H1 (cell line): ENCODE measurements at regions not wholly inside any gene's neighbourhood (a gene's known extent, or its start where the extent isn't known, plus 50 kb on each side); places are given as distances from the start of the nearest gene placed in this dataset.

Source experiments
- CTCF ChIA-PET: fragments of 300-600 bp; sonication (Branson Sonifier 250); formaldehyde crosslinking; loops from one replicate; lab custom pipeline; 2021; ENCODE audit not compliant: partially characterized antibody; lab: Charles Lee
- POLR2A ChIA-PET: fragments of 300-600 bp; sonication (Branson Sonifier 250); formaldehyde crosslinking; loops from one replicate; lab custom pipeline; 2021; ENCODE audit warnings: inconsistent platforms; ENCODE audit not compliant: partially characterized antibody; lab: Charles Lee
- DNase-seq, 2 experiments: peaks; one replicate each; pipeline versions ENCODE4 v3.0.0 to v3.0.0-alpha.2; 2010 to 2022; ENCODE audit warnings: low spot score in 2 of 2, low read depth in 1 of 2, mixed read lengths in 1 of 2
- FAIRE-seq: peaks from 2 replicates; lab custom pipeline; 2011; peaks lifted over from hg19 to GRCh38; lab: Jason Lieb, UNC
- H2AFZ ChIP-seq: 2 replicates; pipeline ENCODE4 v1.8.1; 2012; ENCODE audit warnings: low read length, inconsistent platforms
- H2AK5ac ChIP-seq: 2 replicates; pipeline ENCODE4 v1.6.1; 2013; ENCODE audit warnings: low read depth, low read length
- H2BK120ac ChIP-seq: replicated peaks from 2 replicates; pipeline ENCODE3; 2013; ENCODE audit warnings: low read depth, low read length, inconsistent platforms
- H2BK12ac ChIP-seq: 2 replicates; pipeline ENCODE4 v1.6.1; 2013; ENCODE audit warnings: low read depth, low read length
- H2BK15ac ChIP-seq: 2 replicates; pipeline ENCODE4 v1.6.1; 2013; ENCODE audit warnings: low read length
- H2BK20ac ChIP-seq: 2 replicates; pipeline ENCODE4 v1.6.1; 2013; ENCODE audit warnings: low read length
- H2BK5ac ChIP-seq: 2 replicates; pipeline ENCODE4 v1.6.1; 2013; ENCODE audit warnings: low read depth, low read length
- H3K14ac ChIP-seq: 2 replicates; pipeline ENCODE4 v1.6.1; 2013; ENCODE audit warnings: inconsistent platforms; ENCODE audit not compliant: insufficient read length
- H3K18ac ChIP-seq: 2 replicates; pipeline ENCODE4 v1.6.1; 2013; ENCODE audit warnings: low read length; ENCODE audit errors: extremely low read depth
- H3K23ac ChIP-seq: 2 replicates; pipeline ENCODE4 v1.6.1; 2013; ENCODE audit warnings: inconsistent platforms; ENCODE audit not compliant: insufficient read length
- H3K23me2 ChIP-seq: 2 replicates; pipeline ENCODE4 v1.6.1; 2013; ENCODE audit warnings: low read depth, low read length
- H3K27ac ChIP-seq: 2 replicates; pipeline ENCODE4 v1.6.1; 2011; ENCODE audit warnings: low read depth, low read length, inconsistent platforms
- H3K27me3 ChIP-seq, 4 experiments: replicated peaks in 1 of 4; 1 replicate in 1 of 4; 2 replicates in 3 of 4; pipeline versions ENCODE4 v1.6.1 to v1.8.1; 2011 to 2013; ENCODE audit warnings: low read length in 3 of 4, mild to moderate bottlenecking in 3 of 4, inconsistent platforms in 2 of 4, mixed read lengths in 2 of 4, moderate library complexity in 1 of 4; ENCODE audit not compliant: control insufficient read depth in 3 of 4, insufficient read depth in 3 of 4; ENCODE audit errors: extremely low read depth in 1 of 4
- H3K36me3 ChIP-seq, 4 experiments: 2 replicates each; pipeline versions ENCODE4 v1.6.1 to v1.8.1; 2011 to 2013; ENCODE audit warnings: mild to moderate bottlenecking in 4 of 4, low read length in 3 of 4, moderate library complexity in 2 of 4, control low read depth in 1 of 4, inconsistent platforms in 1 of 4; ENCODE audit not compliant: insufficient read depth in 4 of 4, control insufficient read depth in 2 of 4
- H3K4ac ChIP-seq: replicated peaks from 2 replicates; pipeline ENCODE3; 2013; ENCODE audit warnings: low read length, low read depth, mixed read lengths, inconsistent platforms; ENCODE audit not compliant: insufficient read length
- H3K4me1 ChIP-seq, 4 experiments: replicated peaks in 1 of 4; 1 replicate in 1 of 4; 2 replicates in 3 of 4; pipeline versions ENCODE4 v1.6.1 to v1.8.1; 2011 to 2013; ENCODE audit warnings: low read length in 3 of 4, inconsistent platforms in 2 of 4, mixed read lengths in 1 of 4; ENCODE audit not compliant: insufficient read depth in 4 of 4, control insufficient read depth in 3 of 4
- H3K4me2 ChIP-seq, 2 experiments: 2 replicates each; pipeline versions ENCODE4 v1.6.1 to v1.8.1; 2011 to 2013; ENCODE audit warnings: low read depth in 2 of 2, low read length in 2 of 2, control low read depth in 1 of 2, inconsistent platforms in 1 of 2, mild to moderate bottlenecking in 1 of 2; ENCODE audit not compliant: insufficient read depth in 1 of 2
- H3K4me3 ChIP-seq, 4 experiments: fragments of 200-600, 300-600 bp in 1 of 4; sonication (generic), shearing (Covaris generic), sonication (Bioruptor Twin) in 1 of 4; 2 replicates each; pipeline versions ENCODE4 v1.5.1 to v1.8.1; 2011 to 2016; ENCODE audit warnings: low read length in 4 of 4, low read depth in 3 of 4, control low read depth in 2 of 4, inconsistent platforms in 2 of 4, mild to moderate bottlenecking in 2 of 4, mixed read lengths in 1 of 4, moderate library complexity in 1 of 4; ENCODE audit not compliant: insufficient read depth in 2 of 4; ENCODE audit errors: extremely low read depth in 1 of 4
- H3K56ac ChIP-seq: replicated peaks from 2 replicates; pipeline ENCODE3; 2013; ENCODE audit warnings: low read depth, mild to moderate bottlenecking, mixed read lengths, low read length, inconsistent platforms; ENCODE audit not compliant: insufficient read length
- H3K79me1 ChIP-seq: 2 replicates; pipeline ENCODE4 v1.6.1; 2013; ENCODE audit warnings: low read depth, low read length, control low read depth
- H3K79me2 ChIP-seq, 2 experiments: 2 replicates each; pipeline versions ENCODE4 v1.6.1 to v1.8.1; 2012 to 2013; ENCODE audit warnings: low read length in 2 of 2, mild to moderate bottlenecking in 2 of 2, inconsistent platforms in 1 of 2; ENCODE audit not compliant: insufficient read depth in 2 of 2, control insufficient read depth in 1 of 2
- H3K9ac ChIP-seq, 4 experiments: replicated peaks in 1 of 4; 1 replicate in 1 of 4; 2 replicates in 3 of 4; pipeline versions ENCODE4 v1.6.1 to v1.8.1; 2011 to 2013; ENCODE audit warnings: low read depth in 3 of 4, low read length in 3 of 4, control low read depth in 2 of 4, mild to moderate bottlenecking in 2 of 4, moderate library complexity in 2 of 4, inconsistent platforms in 1 of 4; ENCODE audit errors: extremely low read depth in 1 of 4
- H3K9me3 ChIP-seq, 2 experiments: 2 replicates each; pipeline versions ENCODE4 v1.6.1 to v1.8.1; 2012 to 2013; ENCODE audit warnings: mild to moderate bottlenecking in 2 of 2, moderate library complexity in 2 of 2, control low read depth in 1 of 2, inconsistent platforms in 1 of 2, low read depth in 1 of 2, low read length in 1 of 2, mixed read lengths in 1 of 2; ENCODE audit not compliant: insufficient read depth in 2 of 2
- H4K20me1 ChIP-seq, 2 experiments: replicated peaks in 1 of 2; 2 replicates each; pipeline versions ENCODE3 to v1.8.1; 2011 to 2013; ENCODE audit warnings: inconsistent platforms in 2 of 2, low read length in 2 of 2, mild to moderate bottlenecking in 1 of 2; ENCODE audit not compliant: insufficient read depth in 2 of 2, control insufficient read depth in 1 of 2
- H4K5ac ChIP-seq: 2 replicates; pipeline ENCODE4 v1.6.1; 2013; ENCODE audit warnings: low read length, low read depth, mixed read lengths, inconsistent platforms; ENCODE audit not compliant: insufficient read length
- H4K8ac ChIP-seq: 2 replicates; pipeline ENCODE4 v1.8.0; 2013; ENCODE audit warnings: mild to moderate bottlenecking, moderate library complexity, low read length, inconsistent platforms; ENCODE audit not compliant: insufficient read depth; ENCODE audit errors: extremely low read depth
- H4K91ac ChIP-seq: replicated peaks from 2 replicates; pipeline ENCODE3; 2013; ENCODE audit warnings: low read length, mixed read lengths, inconsistent platforms; ENCODE audit not compliant: insufficient read length
- BCL11A ChIP-seq, 2 experiments: IDR thresholded peaks; one replicate each; pipeline ENCODE4 v1.6.1; 2011; ENCODE audit warnings: low read depth in 2 of 2, low read length in 2 of 2, mild to moderate bottlenecking in 2 of 2
- CTCF ChIP-seq, 3 experiments: IDR thresholded peaks; 1 replicate in 2 of 3; 2 replicates in 1 of 3; pipeline versions ENCODE4 v1.5.1 to v1.6.1; 2011; ENCODE audit warnings: low read length in 3 of 3, mild to moderate bottlenecking in 3 of 3, inconsistent platforms in 2 of 3, low read depth in 1 of 3, moderate library complexity in 1 of 3; ENCODE audit not compliant: insufficient read depth in 1 of 3; ENCODE audit errors: control extremely low read depth in 1 of 3
- RAD21 ChIP-seq, 2 experiments: IDR thresholded peaks in 1 of 2; conservative IDR thresholded peaks in 1 of 2; 2 replicates each; pipeline ENCODE4 v1.6.1; 2011; ENCODE audit warnings: low read depth in 2 of 2, low read length in 2 of 2, improper control_type of control experiment in 1 of 2, inconsistent platforms in 1 of 2, mild to moderate bottlenecking in 1 of 2, moderate library complexity in 1 of 2
- WGBS, 2 experiments: shearing (Covaris generic) in 1 of 2; methylation state at CpG; one replicate each; pipeline versions ENCODE4 v1.1.6 to v1.1.7; 2013 to 2015; ENCODE audit warnings: low lambda C conversion rate in 2 of 2, mixed read lengths in 2 of 2, inconsistent platforms in 1 of 2, low coverage in 1 of 2, missing lambda C conversion rate in 1 of 2; ENCODE audit not compliant: insufficient replicate concordance in 2 of 2, insufficient coverage in 1 of 2, insufficient read length in 1 of 2; ENCODE audit errors: extremely low coverage in 1 of 2, missing lambda C conversion rate in 1 of 2; 5-methylcytosine and 5-hydroxymethylcytosine counted together

DNA sequence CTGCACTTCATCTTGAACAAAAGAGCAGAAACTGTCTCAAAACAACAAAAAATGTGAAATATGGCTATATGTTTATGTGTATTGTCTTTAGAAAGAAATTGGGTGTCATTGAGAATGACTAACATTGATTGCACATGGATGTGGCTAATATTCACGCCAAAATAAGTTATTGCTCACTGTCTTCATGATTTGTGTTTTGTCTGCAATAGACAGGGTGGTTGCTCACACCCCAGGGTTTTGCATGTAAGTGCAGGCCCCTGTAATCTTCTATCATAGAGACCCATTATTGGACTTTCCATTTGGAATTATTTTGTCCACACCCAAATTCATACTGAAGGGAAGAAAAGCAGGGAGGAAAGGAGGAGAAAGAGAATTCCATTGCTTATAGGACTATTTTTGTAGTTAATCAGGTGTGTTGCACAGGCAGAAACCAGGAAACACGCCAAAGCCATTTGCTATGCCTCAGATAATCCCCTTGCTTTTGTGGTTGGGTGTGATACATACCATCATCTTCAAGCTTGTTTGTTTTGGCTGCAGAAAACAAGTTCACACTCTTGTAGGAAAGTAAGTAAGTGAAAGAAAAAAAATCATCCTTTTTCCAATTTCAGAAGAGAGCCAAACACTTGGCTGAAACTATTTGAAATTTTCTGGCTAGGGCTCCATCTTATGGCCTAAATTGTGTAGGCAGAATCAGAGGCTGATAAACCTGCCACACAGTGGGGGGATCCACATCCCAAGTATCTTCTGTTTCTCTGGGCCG is 214.1 kb downstream of the COL12A1 start:
- H3K4me2 ChIP-seq = no peak overlapping the region
- no peak overlapping the region for H3K23ac ChIP-seq
- ChIA-PET POLR2A (no interaction called here), CTCF (interaction anchor here (1.2 to 2.4 kb wide), 2 partner anchors 22 to 217 kb away, joined by 3 to 7 read pairs; no protein-coding TSS in a partner anchor)
- H4K20me1 ChIP-seq = no peaks in the 10 kb centered on the region
- DNase-seq (no peak), FAIRE-seq (no peak)
- no peaks in the 10 kb centered on the region for H3K79me1 ChIP-seq
- WGBS, 2 experiments = 89% methylated on average over 3 of the region's 3 CpGs; no CpG with 5 or more reads in 1 of the 2 experiments
- H2BK20ac ChIP-seq = no peak overlapping the region
- H3K36me3 ChIP-seq = no peaks in the 10 kb centered on the region
- H3K23me2 ChIP-seq = no peaks in the 10 kb centered on the region
- peaks cover 6 to 8% of the 10 kb centered on the region in 2 experiments; a peak in 3 of 4 replicates for H3K9me3 ChIP-seq
- H3K4ac ChIP-seq = no peak overlapping the region
- no peak overlapping the region for H3K4me3 ChIP-seq
- no peak overlapping the region for H2AFZ ChIP-seq
- no peaks in the 10 kb centered on the region for H3K27me3 ChIP-seq
- no peak overlapping the region for H2BK5ac ChIP-seq
- no peak overlapping the region for H3K18ac ChIP-seq
- no peak overlapping the region for H3K56ac ChIP-seq
- H4K5ac ChIP-seq = no peak overlapping the region
- TF ChIP-seq BCL11A (IDR thresholded peaks at IDR 0.05; ENCODE audit: low read depth in 2 of 2, low read length in 2 of 2) (no peak), RAD21 (IDR thresholded peaks at IDR 0.05 in 1 of 2, conservative IDR thresholded peaks at IDR 0.05 in 1 of 2; ENCODE audit: low read depth in 2 of 2, low read length in 2 of 2) (peak in 1 of 2 experiments; percentile 30; a peak in 2 of 4 replicates), CTCF (IDR thresholded peaks at IDR 0.05; ENCODE audit: control extremely low read depth in 1 of 3, insufficient read depth in 1 of 3, low read depth in 1 of 3, low read length in 3 of 3) (peak in 1 of 3 experiments; percentile 11; a peak in 1 of 4 replicates)
- H3K4me1 ChIP-seq = no peaks in the 10 kb centered on the region
- no peak overlapping the region for H2BK120ac ChIP-seq
- no peak overlapping the region for H3K27ac ChIP-seq
- no peak overlapping the region for H2BK12ac ChIP-seq
- no peak overlapping the region for H4K8ac ChIP-seq
- no peak overlapping the region for H2BK15ac ChIP-seq
- no peak overlapping the region for H4K91ac ChIP-seq
- no peaks in the 10 kb centered on the region for H3K79me2 ChIP-seq
- H3K14ac ChIP-seq = no peak overlapping the region
- H3K9ac ChIP-seq = no peak overlapping the region
- no peak overlapping the region for H2AK5ac ChIP-seq
